ENCODE measurements at regions not wholly inside any gene's neighbourhood (a gene's known extent, or its start where the extent isn't known, plus 50 kb on each side); places are given as distances from the start of the nearest gene placed in this dataset.

DNA sequence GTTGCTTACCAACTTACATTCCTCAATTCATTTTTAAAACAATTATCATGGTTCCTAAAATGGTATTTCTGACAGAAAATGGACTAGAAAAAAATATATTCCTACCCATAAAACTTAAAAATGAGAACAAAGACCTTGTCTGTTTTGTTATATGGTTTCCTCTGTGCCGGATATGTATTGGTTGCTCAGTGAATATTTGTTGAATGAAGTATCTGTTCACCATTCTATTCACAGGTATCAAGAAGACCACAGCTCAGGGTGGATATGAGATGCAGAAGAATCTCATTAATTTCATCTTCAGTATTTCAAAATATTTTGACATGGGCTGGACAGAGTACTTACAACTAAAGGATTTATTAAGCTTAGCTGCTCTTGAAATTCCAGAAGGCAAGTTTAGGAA lies 58.1 kb downstream of the TUSC7 start:
- H3K4me3 ChIP-seq, result no peak overlapping the region
- no peak for DNase-seq
- no peaks in the 10 kb centered on the region for H3K4me1 ChIP-seq
- H3K9ac ChIP-seq (ENCODE audit: low read depth in 2 of 2, low read length in 2 of 2), result no peak overlapping the region
- TF ChIP-seq, protein P1, sequence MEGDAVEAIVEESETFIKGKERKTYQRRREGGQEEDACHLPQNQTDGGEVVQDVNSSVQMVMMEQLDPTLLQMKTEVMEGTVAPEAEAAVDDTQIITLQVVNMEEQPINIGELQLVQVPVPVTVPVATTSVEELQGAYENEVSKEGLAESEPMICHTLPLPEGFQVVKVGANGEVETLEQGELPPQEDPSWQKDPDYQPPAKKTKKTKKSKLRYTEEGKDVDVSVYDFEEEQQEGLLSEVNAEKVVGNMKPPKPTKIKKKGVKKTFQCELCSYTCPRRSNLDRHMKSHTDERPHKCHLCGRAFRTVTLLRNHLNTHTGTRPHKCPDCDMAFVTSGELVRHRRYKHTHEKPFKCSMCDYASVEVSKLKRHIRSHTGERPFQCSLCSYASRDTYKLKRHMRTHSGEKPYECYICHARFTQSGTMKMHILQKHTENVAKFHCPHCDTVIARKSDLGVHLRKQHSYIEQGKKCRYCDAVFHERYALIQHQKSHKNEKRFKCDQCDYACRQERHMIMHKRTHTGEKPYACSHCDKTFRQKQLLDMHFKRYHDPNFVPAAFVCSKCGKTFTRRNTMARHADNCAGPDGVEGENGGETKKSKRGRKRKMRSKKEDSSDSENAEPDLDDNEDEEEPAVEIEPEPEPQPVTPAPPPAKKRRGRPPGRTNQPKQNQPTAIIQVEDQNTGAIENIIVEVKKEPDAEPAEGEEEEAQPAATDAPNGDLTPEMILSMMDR (IDR thresholded peaks at IDR 0.05), result no peak
- intact Hi-C loops (cut with DNase I), result no loop called here
- no peaks in the 10 kb centered on the region for H3K36me3 ChIP-seq
- no peaks in the 10 kb centered on the region for H3K9me3 ChIP-seq
- no peaks in the 10 kb centered on the region for H3K27me3 ChIP-seq
- H3K27ac ChIP-seq, result no peak overlapping the region

DNA sequence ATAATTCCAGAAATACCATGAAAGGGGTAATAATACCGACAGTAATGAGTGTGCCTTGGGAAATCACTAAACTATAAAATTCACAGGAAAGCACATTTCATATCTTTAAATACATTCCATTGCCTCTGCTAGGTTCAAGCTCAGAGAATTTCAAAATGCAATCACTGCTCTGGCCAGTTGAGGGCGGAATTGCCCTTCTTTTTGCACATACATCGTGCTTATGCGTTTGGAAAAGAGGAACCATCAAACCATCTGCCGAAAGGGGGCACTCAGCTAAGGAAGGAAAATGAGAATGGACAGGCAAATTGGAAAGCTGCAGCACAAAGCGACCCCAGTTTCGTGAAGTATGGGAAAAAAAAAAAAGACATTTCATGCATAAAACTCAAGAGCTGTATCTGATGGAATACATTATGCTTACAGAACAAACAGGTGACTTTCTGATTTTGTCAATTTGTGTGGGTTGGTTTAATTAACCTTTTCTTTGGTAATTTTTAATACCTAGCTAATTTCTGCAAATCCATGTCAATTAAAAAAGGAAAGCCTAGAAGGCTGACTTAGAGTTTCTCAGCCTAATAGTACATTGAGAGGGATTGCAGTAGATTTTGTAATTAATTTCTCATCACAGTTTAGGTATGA lies 61.4 kb downstream of the TUSC7 start:
- TF ChIP-seq, protein P1 (IDR thresholded peaks at IDR 0.05), result peak; percentile 75
- H3K4me1 ChIP-seq, result no peaks in the 10 kb centered on the region
- H3K27me3 ChIP-seq, result no peaks in the 10 kb centered on the region
- H3K4me3 ChIP-seq, result no peak overlapping the region
- no peak overlapping the region for H3K27ac ChIP-seq
- no peak overlapping the region for H3K9ac ChIP-seq (ENCODE audit: low read depth in 2 of 2, low read length in 2 of 2)
- intact Hi-C loops (cut with DNase I), result loop anchor here (5.0 to 10.0 kb wide), 2 partner anchors 754 to 946 kb away; no protein-coding TSS in a partner anchor
- peak; percentile 67 for DNase-seq
- H3K36me3 ChIP-seq, result no peaks in the 10 kb centered on the region
- no peaks in the 10 kb centered on the region for H3K9me3 ChIP-seq

DNA sequence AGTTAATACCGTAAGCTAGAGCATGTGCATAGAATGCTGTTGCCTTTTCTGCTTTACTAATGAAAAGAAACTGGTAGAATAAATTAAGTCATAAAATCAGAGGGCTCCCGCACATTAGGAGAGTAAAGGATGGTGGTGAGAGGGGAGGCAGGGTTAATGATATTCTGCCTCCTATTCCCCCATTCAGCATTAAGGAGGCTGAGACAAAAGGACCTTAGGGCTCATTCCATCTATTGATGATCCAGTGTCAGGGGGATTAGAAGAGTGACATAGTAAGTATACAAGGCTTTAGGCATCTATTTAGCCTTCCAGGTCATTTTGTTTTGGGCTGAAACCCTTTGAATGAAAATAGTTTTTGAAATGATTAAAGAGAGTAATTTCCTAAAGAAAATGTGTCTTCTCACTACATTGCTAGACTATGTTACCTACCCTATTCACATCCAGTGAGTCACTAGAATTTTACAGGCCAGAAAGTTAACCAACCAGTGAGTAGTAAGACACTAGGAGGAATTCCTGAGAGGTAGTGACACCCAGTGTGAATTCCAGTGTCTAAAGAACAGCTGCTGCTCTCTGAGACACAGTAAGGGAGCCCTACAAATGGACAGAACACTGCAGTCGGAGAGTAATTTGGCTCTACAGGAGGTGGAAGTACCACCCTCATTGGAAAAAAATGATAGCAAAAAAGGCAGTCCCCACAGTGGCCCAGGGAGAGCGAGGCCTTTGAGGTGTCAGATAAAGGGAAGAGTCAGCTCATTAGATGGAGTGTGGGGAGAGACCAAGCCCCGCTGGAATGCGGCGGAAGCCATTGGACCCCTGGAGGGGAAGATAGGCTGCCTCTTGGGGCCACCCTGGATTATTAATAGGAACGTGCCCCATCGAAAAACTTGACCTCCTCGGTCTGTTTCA lies 67.6 kb downstream of the TUSC7 start:
- Histone ChIP-seq H3K4me1 (no peaks in the 10 kb centered on the region), H3K27me3 (no peaks in the 10 kb centered on the region), H3K9me3 (no peaks in the 10 kb centered on the region), H3K36me3 (no peaks in the 10 kb centered on the region), H3K4me3 (no peak overlapping the region), H3K27ac (no peak overlapping the region), H3K9ac (ENCODE audit: low read depth in 2 of 2, low read length in 2 of 2) (no peak overlapping the region)
- TF ChIP-seq, protein P1 (IDR thresholded peaks at IDR 0.05), result no peak
- DNase-seq, result no peak
- intact Hi-C loops (cut with DNase I), result loop anchor here (10.0 kb wide), 1 partner anchor 748 kb away; no protein-coding TSS in a partner anchor

DNA sequence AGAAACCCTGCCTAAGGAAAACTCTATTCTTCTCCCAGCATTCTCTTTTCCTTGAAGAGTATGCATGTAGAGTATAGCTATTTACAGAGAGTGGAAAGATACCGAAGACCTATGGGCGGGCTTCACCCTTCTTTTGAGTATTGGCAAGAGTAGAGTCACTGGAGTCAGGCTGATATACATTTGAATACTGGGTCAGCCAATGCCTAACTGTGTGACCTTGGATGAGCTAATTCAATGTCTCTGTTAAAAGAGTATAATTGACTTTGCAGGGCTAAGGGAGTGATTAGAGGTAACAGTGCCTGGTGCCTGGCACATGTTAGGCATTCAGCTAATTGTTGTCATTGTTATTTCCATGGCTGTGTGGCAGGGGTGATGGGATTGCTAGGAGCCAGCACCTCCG lies 75.6 kb downstream of the TUSC7 start:
- Histone ChIP-seq H3K27me3 (no peaks in the 10 kb centered on the region), H3K9ac (ENCODE audit: low read depth in 2 of 2, low read length in 2 of 2) (no peak overlapping the region), H3K9me3 (no peaks in the 10 kb centered on the region), H3K36me3 (no peaks in the 10 kb centered on the region), H3K4me3 (no peak overlapping the region), H3K27ac (no peak overlapping the region), H3K4me1 (no peaks in the 10 kb centered on the region)
- DNase-seq, result no peak
- intact Hi-C loops (cut with DNase I), result no loop called here
- TF ChIP-seq, protein P1 (IDR thresholded peaks at IDR 0.05), result no peak

DNA sequence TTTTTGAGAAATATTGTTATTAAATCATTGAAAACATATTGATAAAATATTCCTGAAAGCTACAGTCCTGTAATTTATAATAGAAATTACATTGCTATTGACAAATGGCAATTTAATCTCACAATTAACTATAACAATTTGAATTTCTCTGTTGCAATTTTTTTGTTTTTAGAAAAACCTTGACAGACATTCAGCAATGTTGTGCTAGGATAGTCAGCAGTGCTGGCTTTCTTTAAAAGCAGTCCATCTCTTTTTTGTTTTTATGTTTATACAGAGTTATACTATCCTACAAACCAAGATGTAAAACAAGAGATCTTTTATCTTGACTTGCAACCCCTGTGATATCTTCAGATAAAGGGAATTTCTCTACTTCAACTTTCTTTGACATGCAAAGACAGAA lies 93.1 kb downstream of the TUSC7 start:
- Histone ChIP-seq H3K4me3 (no peak overlapping the region), H3K9ac (ENCODE audit: low read depth in 2 of 2, low read length in 2 of 2) (no peak overlapping the region), H3K27ac (no peak overlapping the region), H3K27me3 (no peaks in the 10 kb centered on the region), H3K36me3 (no peaks in the 10 kb centered on the region), H3K4me1 (no peaks in the 10 kb centered on the region), H3K9me3 (no peaks in the 10 kb centered on the region)
- DNase-seq, result no peak
- intact Hi-C loops (cut with DNase I), result no loop called here
- TF ChIP-seq, protein P1 (IDR thresholded peaks at IDR 0.05), result no peak

Data from colonic mucosa (tissue), 4 donors.